ENCODE measurements at regions not wholly inside any gene's neighbourhood (a gene's known extent, or its start where the extent isn't known, plus 50 kb on each side); places are given as distances from the start of the nearest gene placed in this dataset.

DNA sequence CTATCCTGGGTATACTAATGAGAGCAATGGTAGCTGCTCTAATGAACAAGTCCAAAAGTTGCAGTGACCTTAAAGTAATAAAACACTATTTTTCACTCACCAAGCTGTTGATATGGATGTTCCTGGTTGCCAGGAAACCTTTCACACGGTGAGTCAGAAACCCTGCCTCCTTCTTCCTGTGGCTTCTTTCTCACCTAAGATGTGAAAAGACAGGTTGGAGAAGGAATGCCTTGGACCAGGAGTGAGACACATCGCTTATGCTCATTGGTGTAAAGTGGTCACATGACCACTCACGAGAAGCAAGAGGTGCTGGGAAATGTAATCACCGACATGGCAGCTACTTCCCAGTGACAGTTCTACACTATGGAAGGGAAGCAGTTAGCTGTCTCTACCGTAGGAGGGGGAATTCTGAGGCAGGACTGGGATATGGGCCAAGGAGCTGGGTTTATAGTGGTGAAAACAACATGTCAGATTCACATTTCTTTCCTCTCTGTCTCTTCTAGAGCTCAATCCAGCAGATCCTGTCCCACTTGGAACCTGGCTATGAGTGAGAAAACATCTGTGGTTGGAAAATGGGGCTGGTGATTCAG, 320.4 kb upstream of the KLF4 start:
- H3K27me3 ChIP-seq = no peaks in the 10 kb centered on the region
- TF ChIP-seq EP300 (IDR thresholded peaks at IDR 0.05) = no peak
- no peak for TF ChIP-seq POLR2AphosphoS5 (IDR thresholded peaks at IDR 0.05)
- TF ChIP-seq POLR2A (IDR thresholded peaks at IDR 0.05) = no peak
- TF ChIP-seq, protein P1, sequence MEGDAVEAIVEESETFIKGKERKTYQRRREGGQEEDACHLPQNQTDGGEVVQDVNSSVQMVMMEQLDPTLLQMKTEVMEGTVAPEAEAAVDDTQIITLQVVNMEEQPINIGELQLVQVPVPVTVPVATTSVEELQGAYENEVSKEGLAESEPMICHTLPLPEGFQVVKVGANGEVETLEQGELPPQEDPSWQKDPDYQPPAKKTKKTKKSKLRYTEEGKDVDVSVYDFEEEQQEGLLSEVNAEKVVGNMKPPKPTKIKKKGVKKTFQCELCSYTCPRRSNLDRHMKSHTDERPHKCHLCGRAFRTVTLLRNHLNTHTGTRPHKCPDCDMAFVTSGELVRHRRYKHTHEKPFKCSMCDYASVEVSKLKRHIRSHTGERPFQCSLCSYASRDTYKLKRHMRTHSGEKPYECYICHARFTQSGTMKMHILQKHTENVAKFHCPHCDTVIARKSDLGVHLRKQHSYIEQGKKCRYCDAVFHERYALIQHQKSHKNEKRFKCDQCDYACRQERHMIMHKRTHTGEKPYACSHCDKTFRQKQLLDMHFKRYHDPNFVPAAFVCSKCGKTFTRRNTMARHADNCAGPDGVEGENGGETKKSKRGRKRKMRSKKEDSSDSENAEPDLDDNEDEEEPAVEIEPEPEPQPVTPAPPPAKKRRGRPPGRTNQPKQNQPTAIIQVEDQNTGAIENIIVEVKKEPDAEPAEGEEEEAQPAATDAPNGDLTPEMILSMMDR (IDR thresholded peaks at IDR 0.05) = no peak
- no peak overlapping the region for H3K4me3 ChIP-seq
- H3K27ac ChIP-seq = no peak overlapping the region
- H3K4me1 ChIP-seq = no peaks in the 10 kb centered on the region
- peak in 1 of 2 donors; percentile 20 for DNase-seq
- 65 to 80% (median 75%) methylated on average over 5 of the region's 5 CpGs for WGBS, 5 donors
- intact Hi-C loops (cut with DNase I; ENCODE audit: low total_unique reads) = no loop called here
- H3K36me3 ChIP-seq = no peaks in the 10 kb centered on the region
- no peaks in the 10 kb centered on the region for H3K9me3 ChIP-seq

DNA sequence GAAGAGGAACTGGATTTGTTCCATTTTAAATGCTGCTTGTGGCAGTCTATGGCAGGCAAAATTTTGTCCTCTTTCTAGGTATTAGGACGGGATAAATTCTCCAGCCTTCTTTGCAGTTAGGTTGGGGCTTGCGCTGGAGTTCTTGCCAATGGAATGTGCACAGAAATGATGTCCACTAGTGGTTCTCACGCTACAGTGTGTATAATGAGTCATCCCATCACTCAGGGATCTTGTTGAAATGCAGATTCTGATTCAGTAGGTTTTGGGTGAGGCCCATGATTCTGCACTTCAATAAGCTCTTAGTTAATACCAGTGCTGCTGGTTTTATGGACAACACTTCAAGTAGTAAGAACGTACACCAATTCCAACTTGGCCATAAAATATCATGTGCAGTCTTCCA, 317.6 kb upstream of the KLF4 start:
- intact Hi-C loops (cut with DNase I; ENCODE audit: low total_unique reads) = no loop called here
- DNase-seq = no peak

GRCh38 chr9:107805201-107805600, 315.6 kb upstream of the KLF4 start:
- no peak overlapping the region for H3K27ac ChIP-seq
- TF ChIP-seq, protein P1 (IDR thresholded peaks at IDR 0.05) = no peak
- TF ChIP-seq EP300 (IDR thresholded peaks at IDR 0.05) (no peak), POLR2A (IDR thresholded peaks at IDR 0.05) (no peak), POLR2AphosphoS5 (IDR thresholded peaks at IDR 0.05) (no peak)
- no peaks in the 10 kb centered on the region for H3K36me3 ChIP-seq
- intact Hi-C loops (cut with DNase I; ENCODE audit: low total_unique reads) = no loop called here
- H3K4me3 ChIP-seq = no peak overlapping the region
- no peak for DNase-seq
- H3K4me1 ChIP-seq = no peaks in the 10 kb centered on the region
- WGBS, 5 donors = 60 to 84% (median 79%) methylated on average over 2 of the region's 2 CpGs
- H3K9me3 ChIP-seq = no peaks in the 10 kb centered on the region
- H3K27me3 ChIP-seq = no peaks in the 10 kb centered on the region

More for the DNA sequence above, 317.6 kb upstream of the KLF4 start:
- no peaks in the 10 kb centered on the region for H3K36me3 ChIP-seq
- H3K27ac ChIP-seq = no peak overlapping the region
- WGBS, 5 donors = 74 to 94% (median 85%) methylated on average over 4 of the region's 4 CpGs
- no peaks in the 10 kb centered on the region for H3K4me1 ChIP-seq
- no peak for TF ChIP-seq EP300 (IDR thresholded peaks at IDR 0.05)
- TF ChIP-seq, protein P1 (IDR thresholded peaks at IDR 0.05) = no peak
- no peaks in the 10 kb centered on the region for H3K9me3 ChIP-seq
- H3K4me3 ChIP-seq = no peak overlapping the region
- no peaks in the 10 kb centered on the region for H3K27me3 ChIP-seq

GRCh38 chr9:107794259-107794658, 304.7 kb upstream of the KLF4 start:
- H3K36me3 ChIP-seq = no peaks in the 10 kb centered on the region
- no peak for DNase-seq
- peaks cover 0 to 5% (median 0%) of the 10 kb centered on the region in 4 donors for H3K4me1 ChIP-seq
- intact Hi-C loops (cut with DNase I; ENCODE audit: low total_unique reads) = no loop called here
- H3K9me3 ChIP-seq = no peaks in the 10 kb centered on the region
- H3K27ac ChIP-seq = no peak overlapping the region
- no peak overlapping the region for H3K4me3 ChIP-seq
- 25 to 51% (median 45%) methylated on average over 2 of the region's 2 CpGs for WGBS, 5 donors
- TF ChIP-seq POLR2A (IDR thresholded peaks at IDR 0.05) (no peak), POLR2AphosphoS5 (IDR thresholded peaks at IDR 0.05) (peak in 2 of 3 donors; percentile 22 to 33)
- TF ChIP-seq, protein P1 (IDR thresholded peaks at IDR 0.05) = no peak
- H3K27me3 ChIP-seq = no peaks in the 10 kb centered on the region
